ENCODE measurements at regions not wholly inside any gene's neighbourhood (a gene's known extent, or its start where the extent isn't known, plus 50 kb on each side); places are given as distances from the start of the nearest gene placed in this dataset.

DNA sequence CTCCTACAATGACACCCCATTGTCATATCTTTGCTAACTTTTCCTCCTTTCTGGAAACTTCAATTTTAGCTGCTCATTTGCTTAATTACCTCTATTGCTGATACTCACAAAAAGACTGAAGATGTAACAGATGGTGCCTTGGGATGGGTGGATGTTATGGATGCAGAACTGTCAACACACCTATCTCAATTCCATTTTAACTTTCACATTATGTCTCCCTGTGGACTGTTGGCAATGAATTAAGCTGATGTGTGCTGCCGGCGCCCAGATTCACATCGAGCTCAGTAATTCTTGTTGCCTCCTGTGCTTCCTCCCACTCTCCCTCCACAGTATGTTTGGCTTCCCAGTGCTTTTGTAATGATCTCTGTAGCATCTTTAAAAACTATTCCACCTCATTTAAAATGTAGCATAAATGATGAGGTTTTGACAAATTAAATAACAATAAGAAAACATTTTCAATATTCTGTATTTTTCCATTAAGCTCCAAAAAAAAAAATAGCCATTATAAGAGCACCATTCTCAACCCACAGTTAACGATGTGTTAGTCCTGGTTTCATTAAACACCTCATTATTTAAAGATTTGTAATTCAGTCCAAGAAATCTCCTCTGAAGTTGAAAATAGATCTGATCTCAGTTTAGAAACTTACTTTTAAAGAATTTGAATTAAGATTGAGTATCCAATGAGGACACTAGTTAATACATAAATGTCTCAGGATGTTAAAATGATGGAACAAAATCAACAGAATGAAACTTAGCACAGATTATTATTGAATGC is 99.9 kb upstream of the FAM216B start:
- TF ChIP-seq, protein P1, sequence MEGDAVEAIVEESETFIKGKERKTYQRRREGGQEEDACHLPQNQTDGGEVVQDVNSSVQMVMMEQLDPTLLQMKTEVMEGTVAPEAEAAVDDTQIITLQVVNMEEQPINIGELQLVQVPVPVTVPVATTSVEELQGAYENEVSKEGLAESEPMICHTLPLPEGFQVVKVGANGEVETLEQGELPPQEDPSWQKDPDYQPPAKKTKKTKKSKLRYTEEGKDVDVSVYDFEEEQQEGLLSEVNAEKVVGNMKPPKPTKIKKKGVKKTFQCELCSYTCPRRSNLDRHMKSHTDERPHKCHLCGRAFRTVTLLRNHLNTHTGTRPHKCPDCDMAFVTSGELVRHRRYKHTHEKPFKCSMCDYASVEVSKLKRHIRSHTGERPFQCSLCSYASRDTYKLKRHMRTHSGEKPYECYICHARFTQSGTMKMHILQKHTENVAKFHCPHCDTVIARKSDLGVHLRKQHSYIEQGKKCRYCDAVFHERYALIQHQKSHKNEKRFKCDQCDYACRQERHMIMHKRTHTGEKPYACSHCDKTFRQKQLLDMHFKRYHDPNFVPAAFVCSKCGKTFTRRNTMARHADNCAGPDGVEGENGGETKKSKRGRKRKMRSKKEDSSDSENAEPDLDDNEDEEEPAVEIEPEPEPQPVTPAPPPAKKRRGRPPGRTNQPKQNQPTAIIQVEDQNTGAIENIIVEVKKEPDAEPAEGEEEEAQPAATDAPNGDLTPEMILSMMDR (IDR thresholded peaks at IDR 0.05) = no peak
- no peak for TF ChIP-seq POLR2A (IDR thresholded peaks at IDR 0.05)
- TF ChIP-seq POLR2AphosphoS5 (IDR thresholded peaks at IDR 0.05) = no peak
- no peak for TF ChIP-seq EP300 (IDR thresholded peaks at IDR 0.05)

All from sigmoid colon (tissue), 4 donors.